GM19468 (cell line): ENCODE measurements at regions not wholly inside any gene's neighbourhood (a gene's known extent, or its start where the extent isn't known, plus 50 kb on each side); places are given as distances from the start of the nearest gene placed in this dataset.
"Not testable (repeated sequence)": the region's sequence is repeated elsewhere in the genome, so short reads cannot be mapped to it uniquely, and the experiment has no call there.

ENCODE experiments used
- ATAC-seq: cut with Tn5 transposase; IDR thresholded peaks from one replicate; pipeline ENCODE4 v1.9.1; 2021; ENCODE audit warnings: mild to moderate bottlenecking, moderate library complexity, moderate number of reproducible peaks; ENCODE audit not compliant: unreplicated experiment; ENCODE audit errors: extremely low read depth

DNA sequence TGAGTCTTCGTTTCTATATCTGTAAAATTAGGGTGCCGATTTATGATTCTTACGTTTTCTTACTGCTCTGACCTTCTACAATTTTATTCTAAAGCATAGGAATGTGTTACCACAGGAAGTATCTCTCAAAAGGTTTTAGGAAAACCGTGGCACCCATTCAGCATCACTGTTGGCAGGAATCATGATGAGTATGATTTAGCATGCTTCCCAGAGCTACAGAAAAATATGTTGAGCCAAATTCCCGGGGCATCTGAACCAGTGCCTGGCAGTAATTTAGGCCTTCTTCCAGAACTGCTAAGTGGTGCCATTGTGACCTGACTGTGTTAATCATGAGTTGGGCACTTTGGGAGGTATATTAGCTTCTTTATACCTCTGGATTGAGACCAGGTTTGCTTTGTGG is 605.0 kb upstream of the RAG2 start:
- no peak for ATAC-seq

DNA sequence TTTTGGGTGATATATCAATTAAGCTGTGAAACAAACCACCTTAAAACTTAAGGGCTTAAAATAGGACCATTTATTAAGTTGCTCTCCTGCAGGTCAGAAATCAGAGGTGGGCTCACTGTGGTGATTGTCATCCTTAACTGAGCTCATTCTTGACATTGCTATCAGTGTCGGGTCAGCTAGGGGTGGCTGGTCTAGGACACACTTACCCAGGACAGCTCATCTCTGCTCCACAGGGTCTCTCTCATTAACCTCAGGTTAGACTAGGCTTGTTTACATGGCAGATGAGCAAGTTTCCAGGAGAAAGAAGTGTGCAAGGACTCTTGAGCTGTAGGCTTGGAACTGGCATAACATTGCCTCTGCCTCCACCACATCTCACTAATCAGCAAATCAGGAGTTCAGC is 601.0 kb upstream of the RAG2 start:
- ATAC-seq: no peak

DNA sequence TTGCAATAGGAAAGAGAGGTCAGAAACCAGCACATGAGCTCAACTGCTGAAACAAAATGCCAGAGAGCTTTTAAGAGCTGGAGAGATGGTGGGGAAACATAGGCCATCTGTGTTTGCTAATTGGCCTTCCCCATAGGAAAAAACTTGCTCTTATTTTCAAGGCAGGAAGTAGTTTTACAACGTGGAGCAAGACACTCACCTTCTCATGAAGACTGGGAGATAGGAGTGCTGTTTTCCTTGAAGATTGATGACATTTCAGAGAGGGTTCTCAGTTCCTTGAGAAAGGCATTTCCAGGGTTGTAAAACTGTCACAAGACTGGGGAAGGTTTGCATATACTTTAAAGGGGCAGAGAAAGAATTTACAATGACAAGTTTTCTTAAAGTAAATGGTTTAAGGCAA is 586.3 kb upstream of the RAG2 start:
- ATAC-seq: no peak

DNA sequence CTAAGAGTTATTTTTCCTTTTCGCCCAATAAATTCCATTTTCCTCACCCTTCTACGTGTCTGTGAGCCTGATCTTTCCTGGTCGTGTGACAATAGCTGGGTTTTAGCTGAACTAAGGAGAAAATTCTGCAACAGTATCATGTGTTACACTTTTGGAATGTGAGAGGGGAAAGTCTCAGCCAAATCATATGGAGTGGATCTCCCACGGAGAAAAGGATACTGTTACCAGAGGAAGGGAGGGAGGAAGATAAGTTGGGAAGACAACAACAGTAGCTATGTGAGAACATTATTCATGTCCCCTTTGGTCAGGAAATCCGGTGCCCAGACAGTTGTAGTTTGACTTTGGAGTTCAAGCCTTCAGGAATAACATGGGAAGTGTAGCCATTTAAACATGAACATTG is 584.0 kb upstream of the RAG2 start:
- ATAC-seq: no peak

DNA sequence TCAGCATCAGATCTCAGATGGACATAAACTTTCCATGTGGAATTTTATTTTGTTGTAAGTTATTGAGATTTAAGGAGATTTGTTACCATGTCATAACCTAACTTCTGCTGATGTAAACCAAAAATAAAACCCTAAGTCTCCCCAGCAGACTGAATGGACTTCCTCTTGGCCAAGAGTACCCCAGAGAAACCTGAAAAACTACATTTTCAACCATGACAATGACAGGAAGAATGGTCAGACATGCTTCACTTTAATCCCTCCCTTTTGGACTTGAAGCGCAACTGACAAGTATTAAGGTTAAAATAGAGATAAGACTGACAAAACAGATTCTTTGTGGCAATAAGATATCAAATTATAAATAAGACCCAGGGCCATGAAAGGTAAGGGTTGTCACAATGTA is 579.7 kb upstream of the RAG2 start:
- no peak for ATAC-seq

DNA sequence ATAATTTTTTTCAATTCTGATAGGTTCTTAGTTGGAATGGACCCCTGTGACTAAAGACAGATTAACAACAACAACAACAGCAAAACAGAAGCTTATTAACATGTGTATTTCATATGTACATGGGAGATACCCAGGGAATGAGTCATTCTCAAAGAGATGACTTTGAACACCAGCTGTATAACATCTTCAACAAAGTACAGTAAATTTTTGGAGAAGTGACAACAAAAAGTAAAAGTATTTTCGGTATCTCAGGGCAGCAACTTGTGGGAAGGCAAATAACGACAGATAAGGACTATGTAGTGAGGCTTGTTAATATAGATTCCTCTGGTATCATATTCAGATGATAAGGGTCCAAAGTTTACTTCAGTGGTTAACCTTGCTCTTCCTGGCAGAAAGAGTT is 573.4 kb upstream of the RAG2 start:
- no peak for ATAC-seq

DNA sequence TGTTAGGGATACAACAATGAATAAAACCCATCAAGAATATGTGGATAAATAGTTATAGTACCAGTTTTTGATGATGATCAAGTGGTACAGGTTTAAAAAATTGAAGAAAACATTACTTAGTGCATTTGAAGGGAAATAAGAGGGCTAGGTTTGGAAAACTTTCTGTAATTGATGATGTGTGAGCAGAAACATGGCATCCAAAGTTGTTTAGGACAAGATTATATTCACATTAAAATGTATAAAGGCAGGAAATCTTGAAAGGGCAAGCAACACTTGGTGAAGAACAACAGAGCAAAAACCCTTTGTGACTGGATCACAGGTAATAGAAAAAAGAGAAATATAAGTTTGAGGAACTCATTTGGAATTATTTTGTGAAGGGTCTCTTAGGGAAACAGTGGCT is 572.3 kb upstream of the RAG2 start:
- no peak for ATAC-seq

DNA sequence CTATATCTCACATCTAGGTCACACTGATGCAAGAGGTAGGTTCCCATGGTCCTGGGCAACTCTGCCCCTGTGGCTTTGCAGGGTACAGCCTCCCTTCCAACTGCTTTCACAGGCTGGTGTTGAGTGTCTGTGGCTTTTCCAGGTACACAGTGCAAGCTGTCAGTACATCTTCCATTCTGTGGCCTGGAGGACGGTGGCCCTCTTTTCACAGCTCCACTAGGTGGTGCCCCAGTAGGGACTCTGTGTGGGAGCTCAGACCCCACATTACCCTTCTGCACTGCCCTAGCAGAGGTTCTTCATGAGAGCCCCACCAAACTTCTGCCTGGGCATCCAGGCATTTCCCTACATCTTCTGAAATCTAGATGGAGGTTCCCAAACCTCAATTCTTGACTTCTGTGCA is 547.4 kb upstream of the RAG2 start:
- ATAC-seq: not testable (repeated sequence)

DNA sequence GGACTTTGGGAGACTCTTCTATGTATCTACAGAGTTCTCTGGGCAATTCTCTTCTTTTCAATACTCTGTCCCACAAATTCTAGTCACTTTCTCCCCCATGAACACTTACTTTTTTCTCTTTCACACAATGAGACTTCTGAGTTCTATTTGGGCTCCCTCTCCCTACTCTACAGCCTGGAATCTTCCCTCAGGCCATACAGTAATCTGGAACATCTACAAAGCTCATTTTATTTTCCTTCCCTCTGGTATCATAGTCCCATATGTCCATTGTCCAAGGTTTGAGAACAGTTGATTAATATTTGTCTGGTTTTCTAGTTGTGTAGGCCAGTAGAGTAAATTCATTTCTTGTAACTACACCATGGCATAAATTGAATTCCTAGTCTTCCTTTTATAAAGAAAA is 544.6 kb upstream of the RAG2 start:
- ATAC-seq: no peak

DNA sequence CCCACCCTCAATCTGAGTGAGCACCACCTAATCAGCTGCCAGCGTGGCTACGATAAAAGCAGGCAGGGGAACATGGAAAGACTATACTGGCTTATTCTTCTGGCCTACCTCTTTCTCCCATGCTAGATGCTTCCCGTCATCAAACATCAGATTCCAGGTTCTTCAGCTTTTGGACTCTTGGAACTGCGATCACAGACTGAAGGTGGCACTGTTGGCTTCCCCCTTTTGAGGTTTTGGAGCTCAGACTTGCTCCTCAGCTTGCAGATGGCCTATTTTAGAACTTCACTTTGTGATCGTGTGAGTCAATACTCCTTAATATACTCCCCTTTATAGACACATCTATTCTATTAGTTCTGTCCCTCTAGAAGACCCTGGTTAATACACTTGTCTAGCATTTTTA is 543.7 kb upstream of the RAG2 start:
- ATAC-seq: no peak

DNA sequence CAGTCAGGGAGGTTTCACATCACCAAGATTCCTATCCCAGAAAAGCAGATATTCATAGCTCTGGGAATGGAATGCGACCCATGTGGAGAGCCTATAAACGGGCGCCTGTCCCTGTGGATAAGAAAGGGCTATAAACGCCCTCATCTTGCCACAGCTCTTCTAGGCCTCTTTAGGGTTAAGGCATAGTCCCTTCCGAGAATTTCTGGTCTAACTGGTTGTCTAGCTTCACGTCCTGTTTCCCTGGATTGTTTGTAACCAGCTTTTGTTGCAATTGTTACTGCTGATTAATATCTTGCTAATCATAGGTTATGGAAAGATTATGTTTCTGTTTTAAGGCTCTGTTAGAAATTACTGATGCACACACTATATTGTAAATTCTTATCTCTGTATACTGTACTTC is 537.6 kb upstream of the RAG2 start:
- ATAC-seq: not testable (repeated sequence)

DNA sequence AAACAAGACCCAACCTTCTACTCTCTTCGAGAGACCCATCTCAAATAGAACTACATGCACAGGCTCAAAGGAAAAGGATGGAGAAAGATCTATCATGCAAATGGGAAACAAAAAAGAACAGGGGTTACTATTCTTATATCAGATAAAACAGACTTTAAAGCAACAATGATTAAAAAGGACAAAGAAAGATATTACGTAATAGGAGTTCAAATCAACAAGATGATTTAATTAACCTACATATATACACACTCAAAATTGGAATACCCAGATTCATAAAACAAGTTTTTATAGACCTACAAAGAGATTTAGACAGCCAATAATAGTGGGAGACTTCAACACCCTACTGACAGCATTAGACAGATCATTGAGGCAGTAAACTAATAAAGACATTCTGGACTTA is 536.6 kb upstream of the RAG2 start:
- no peak for ATAC-seq

DNA sequence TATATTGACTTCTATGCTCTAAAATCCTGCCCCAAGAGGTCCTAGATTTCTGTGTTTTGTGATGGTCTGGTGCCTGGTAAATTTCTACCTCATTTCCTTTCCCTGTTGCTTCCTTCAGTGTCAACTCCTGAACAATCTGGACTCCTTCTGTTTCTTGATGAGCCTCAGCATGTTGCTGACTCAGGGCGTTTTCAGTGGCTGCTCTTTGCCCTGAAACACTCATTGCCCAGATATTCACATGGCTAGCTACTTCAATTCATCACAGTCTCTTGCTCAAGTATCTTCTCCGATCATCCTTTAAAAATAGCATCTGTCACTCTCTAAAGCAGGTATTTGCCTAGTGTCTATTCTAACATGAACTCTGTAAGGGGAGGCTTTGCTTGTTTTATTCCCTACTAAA is 526.3 kb upstream of the RAG2 start:
- ATAC-seq: no peak

DNA sequence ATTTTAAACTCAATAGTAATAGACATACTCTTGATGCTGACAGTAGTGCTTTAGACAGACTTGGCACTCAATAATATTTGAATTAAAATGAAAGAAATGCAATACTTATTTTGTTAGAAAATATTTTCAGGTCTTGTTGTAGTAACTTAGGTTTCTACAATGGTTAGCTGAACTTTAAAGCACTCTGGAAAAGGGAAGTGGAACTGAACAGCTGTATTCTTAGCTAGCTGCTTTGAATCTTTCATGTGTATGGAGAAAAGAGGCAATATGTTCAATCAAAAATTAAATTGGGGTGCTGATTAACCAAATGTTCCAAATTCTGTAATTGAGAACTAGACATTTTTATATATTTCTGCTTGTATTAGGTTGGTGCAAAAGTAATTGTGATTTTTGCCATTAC is 517.9 kb upstream of the RAG2 start:
- no peak for ATAC-seq

DNA sequence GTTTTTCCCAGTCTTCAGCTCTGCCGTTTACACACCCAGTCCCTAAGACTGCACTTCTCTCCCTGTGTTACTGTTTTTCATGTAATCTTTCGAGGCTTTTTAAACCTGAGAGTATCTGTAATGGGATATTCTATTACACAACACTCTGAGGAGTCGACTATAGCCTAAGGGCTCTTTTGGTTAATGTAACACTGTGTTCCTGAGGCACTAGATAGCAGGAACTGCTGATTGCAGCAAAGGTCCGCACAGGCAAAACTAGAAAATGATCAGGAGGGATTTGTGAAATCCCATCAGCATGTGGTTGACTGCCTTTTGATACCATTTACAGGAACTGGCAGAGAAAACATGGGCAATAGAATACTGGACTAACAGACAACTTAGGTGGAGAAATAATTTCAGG is 512.3 kb upstream of the RAG2 start:
- ATAC-seq: no peak

DNA sequence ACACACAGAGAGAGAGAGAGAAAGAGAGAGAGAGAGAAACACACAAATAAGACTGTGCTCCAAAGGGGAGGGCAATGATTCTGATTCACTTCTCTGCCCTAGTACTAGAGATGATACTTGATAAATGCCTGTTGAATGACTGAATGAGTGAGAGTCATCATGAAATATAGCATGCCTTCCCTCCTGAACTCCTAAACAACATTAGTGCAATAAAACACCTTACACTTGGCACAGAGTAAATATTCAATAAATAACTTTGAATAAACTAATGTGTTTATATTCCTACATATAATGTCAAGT is 511.2 kb upstream of the RAG2 start:
- no peak for ATAC-seq

DNA sequence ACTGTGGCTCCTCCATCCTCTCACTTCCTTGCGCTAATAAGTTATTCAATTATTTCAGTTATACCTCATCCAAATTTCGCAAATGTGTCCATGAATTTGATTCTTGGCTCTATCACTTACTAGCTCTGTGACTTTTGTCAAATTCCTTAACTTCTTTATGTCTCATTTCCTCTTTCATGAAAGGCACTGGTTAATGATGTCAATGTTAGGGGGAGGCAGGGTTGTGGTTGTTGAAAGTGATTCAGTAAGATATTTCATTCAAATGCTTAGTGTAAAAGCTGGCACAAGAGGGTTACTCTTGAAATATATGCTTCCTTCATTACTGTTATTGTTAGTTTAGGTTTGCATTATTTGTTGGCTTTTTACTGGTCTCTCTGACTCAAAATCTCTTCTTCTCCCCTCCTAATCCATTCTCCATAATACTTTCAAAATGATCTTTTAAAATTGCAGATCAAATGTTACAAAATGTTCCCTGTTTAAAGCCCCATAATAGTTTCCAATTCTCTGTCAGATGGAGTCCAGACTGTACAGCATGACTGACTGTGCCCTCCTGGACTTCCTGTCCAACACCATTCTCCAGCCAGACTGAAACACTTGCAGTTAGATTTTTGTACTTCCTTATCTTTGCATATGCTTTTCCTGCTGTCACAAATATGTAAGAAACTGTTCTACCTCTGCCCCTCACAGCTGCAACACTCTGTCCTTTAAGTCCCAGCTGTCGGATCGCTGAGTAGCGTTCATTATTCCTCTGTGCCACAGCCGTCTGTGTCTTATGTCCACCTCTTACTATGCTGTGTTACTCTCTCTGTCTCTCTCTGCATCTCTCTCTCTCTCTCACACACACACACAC is 510.6 kb upstream of the RAG2 start:
- no peak for ATAC-seq

DNA sequence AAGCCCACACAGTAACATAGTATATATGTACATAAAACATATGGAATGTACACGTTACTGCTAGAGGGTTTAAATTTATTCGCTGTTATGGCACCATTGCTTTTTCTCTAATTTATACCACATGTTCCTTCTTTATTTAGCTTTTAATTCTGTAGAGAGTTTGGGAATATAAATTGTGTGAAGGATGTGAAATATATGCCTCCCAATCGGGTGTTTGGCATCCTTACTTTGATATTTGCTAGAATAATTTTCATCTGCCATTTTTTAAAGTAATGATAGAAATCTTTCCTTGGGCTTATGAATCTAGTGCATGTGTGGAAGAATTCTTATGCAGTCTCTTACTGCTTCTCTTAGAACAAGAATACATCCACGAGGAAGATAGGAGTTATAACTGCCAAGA is 509.8 kb upstream of the RAG2 start:
- ATAC-seq: no peak

DNA sequence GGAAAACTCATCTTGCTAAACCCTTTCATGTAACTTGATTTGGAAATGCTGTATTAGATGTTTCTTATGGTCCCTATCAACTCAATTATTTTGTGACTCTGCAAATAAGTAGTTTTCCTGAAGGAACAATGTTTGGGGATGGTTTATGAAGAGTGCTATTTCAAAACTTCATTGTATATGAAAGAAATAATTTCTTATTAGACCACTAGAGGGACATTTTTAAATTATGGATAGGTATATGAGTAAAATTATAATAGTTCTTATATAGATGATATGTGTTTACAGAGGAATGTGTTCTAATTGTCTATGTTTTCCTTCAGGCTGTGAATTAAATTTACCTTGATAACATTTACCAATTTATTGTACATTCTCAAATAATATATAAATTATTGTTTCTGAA is 509.4 kb upstream of the RAG2 start:
- no peak for ATAC-seq

DNA sequence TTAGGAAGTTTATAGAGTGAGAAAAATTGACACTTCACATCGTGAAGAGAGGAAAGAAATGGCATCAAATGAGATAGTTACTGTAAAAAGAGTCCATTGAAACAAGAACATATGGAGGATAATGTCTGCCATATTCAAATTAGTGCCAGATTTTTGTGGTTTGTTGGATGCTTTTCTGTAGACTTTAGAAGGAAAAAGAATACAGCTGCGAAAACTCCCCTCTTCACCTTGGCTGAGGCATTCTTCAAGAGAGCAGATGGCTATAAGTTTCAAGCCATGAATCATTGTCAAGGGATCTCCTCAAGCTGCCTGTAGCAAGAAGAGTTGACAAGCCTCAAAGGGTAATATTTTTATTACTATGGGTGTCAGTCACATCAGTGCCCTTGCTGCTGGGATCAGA is 507.4 kb upstream of the RAG2 start:
- ATAC-seq: no peak

DNA sequence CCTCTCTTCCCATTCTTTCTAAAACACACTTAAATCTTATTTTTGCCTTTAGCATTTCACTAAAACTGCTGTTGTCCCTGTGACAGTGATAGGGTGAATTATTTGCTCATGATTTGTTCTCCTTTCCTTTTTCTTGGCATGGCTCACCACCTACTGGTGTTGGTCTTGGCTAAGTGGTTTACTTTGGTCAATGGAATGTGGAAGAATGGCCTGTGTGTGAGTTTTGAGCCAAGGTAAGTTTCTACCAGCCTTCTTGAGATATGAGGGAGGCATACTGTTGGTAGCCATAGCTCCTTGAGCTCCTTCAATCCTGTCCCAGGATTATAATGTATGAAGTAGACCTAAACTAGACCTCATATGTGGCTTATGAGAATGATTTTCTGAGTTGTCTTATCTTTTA is 506.3 kb upstream of the RAG2 start:
- ATAC-seq: no peak

DNA sequence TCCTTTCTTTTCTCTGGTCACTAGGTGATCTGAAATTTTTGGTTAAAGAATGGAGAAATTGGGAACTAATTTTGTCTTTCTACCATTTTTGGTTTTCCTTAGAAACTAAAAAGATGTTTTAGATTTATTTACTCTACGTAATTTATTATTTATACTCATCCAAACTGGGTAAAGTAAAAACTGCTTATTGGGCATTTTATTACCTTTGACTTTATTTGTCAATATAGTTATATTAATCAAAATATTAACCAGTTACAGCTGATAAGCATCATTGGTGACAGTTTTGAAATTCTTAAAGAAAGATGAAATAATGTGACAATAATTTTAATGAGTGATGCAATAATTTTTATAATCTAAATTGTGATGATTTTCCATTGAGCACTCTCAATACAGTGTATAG is 502.0 kb upstream of the RAG2 start:
- no peak for ATAC-seq

DNA sequence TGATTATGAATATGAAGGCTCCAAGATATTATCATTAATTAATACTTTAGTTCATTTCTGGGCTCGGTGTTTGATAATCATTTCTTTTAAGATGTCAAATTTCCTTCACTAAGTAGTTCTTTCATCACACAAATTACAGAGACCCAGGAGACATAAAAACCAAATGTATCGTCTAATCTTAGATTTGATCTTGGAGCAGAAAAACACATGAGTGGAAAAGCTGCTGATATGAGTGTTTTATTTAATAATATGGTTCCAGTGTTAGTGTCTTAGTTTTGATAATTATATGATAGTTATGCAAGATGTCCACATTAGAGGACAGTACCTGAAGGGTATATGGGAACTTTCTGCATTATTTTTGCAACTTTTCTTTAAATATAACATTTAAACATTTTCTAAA is 494.5 kb upstream of the RAG2 start:
- ATAC-seq: no peak
